ENCODE measurements at regions not wholly inside any gene's neighbourhood (a gene's known extent, or its start where the extent isn't known, plus 50 kb on each side); places are given as distances from the start of the nearest gene placed in this dataset.
"Not testable (repeated sequence)": the region's sequence is repeated elsewhere in the genome, so short reads cannot be mapped to it uniquely, and the experiment has no call there.

DNA sequence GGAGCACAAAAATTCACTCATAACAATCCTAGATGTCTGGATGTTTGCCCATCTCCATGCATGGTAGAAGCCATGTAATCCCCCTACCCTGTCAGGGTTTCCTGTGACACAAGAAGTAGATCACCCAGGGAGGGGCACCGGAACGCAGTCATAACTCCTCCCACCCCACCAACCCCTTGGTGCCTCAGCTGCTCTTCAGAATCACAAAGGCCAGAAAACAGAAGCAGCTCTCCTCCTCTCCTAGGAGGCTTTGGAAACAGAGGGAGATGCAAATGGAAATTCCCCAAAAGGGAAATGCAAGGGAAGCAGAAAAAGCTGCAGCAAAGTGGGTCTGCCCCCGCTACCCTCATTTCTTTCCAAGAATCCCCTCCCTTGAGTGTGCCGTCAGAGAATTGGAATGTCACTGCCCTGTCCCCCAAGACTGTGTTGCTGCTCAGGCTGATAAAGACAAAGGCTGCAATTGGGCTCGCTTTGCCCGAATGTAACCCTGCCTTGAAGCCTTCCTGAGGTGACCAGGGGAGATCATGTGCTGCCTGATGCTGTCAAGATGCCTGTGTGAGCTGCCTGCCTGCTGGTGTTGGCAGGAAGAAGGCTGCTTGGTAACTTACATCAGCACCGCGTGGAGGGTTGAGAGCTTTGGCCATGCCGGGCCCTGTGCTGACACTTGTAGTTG is 65.5 kb upstream of the ABCA1 start:
- peak overlapping the region; percentile 87 to 97 (median 94) for H3K27ac ChIP-seq
- DNase-seq: peak; percentile 72 to 87
- peaks cover 19 to 58% (median 38%) of the 10 kb centered on the region in 9 donors for H3K4me1 ChIP-seq
- H3K9me3 ChIP-seq: no peaks in the 10 kb centered on the region
- peak; percentile 78 to 90 (median 83) for ATAC-seq
- H3K4me3 ChIP-seq: peak overlapping the region in 1 of 10 donors; percentile 0
- WGBS, 2 donors: 5 to 7% methylated on average over 9 of the region's 9 CpGs
- intact Hi-C loops (cut with DNase I): loop anchor here in 5 of 10 donors (2.0 to 10.0 kb wide), 7 partner anchors 25 to 164 kb away; partner anchors contain the start of gene ABCA1 (in 1 of the 5)
- H3K27me3 ChIP-seq: no peaks in the 10 kb centered on the region
- no peaks in the 10 kb centered on the region for H3K36me3 ChIP-seq
- TF ChIP-seq, protein P1, sequence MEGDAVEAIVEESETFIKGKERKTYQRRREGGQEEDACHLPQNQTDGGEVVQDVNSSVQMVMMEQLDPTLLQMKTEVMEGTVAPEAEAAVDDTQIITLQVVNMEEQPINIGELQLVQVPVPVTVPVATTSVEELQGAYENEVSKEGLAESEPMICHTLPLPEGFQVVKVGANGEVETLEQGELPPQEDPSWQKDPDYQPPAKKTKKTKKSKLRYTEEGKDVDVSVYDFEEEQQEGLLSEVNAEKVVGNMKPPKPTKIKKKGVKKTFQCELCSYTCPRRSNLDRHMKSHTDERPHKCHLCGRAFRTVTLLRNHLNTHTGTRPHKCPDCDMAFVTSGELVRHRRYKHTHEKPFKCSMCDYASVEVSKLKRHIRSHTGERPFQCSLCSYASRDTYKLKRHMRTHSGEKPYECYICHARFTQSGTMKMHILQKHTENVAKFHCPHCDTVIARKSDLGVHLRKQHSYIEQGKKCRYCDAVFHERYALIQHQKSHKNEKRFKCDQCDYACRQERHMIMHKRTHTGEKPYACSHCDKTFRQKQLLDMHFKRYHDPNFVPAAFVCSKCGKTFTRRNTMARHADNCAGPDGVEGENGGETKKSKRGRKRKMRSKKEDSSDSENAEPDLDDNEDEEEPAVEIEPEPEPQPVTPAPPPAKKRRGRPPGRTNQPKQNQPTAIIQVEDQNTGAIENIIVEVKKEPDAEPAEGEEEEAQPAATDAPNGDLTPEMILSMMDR (IDR thresholded peaks at IDR 0.05): no peak

DNA sequence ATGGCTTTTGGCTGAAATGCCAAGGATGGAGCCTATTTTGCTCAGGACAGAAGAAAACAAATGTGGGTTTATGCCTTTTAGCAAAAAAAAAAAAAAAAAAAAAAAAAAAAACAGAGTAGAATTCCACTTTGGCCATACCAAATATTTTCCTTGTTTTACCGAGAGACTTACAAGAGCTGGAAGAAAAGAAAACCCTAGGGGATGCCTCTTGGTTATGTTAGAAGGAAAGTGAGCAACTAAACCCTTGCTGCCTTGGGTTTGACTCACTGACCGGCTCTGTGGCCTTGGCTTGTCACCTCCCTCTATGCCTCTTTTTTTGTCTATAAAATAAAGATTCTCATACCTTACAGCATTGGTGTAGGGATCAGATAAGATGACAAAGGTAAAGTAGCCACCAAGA is 69.6 kb upstream of the ABCA1 start:
- H3K27ac ChIP-seq: no peak overlapping the region
- H3K4me3 ChIP-seq: no peak overlapping the region
- 70 to 74% methylated on average over 2 of the region's 2 CpGs for WGBS, 2 donors
- DNase-seq (no peak), ATAC-seq (no peak)
- no peaks in the 10 kb centered on the region for H3K9me3 ChIP-seq
- TF ChIP-seq, protein P1 (IDR thresholded peaks at IDR 0.05): no peak
- H3K4me1 ChIP-seq: peaks cover 7 to 25% (median 19%) of the 10 kb centered on the region in 9 donors
- intact Hi-C loops (cut with DNase I): loop anchor here in 3 of 10 donors (10.0 kb wide), 3 partner anchors 47 to 157 kb away; no protein-coding TSS in a partner anchor
- no peaks in the 10 kb centered on the region for H3K27me3 ChIP-seq
- H3K36me3 ChIP-seq: no peaks in the 10 kb centered on the region

DNA sequence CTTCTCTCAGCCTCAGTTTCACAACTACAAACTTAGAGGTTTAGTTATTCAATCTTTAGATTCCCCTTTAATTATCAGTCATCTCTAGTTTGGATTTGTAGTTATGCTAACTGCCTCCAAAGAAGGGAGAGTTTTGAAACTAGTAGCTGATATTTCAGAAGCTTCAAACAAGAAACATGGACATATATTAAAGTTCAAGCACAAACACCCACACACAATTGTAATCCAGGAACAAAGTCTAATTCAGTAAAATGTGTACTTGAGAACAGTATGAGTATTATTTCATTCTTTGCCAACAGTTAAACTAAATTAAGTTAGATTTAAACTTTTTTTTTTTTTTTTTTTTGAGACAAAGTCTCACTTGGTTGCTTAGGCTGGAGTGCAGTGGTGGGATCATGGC is 71.2 kb upstream of the ABCA1 start:
- H3K36me3 ChIP-seq: no peaks in the 10 kb centered on the region
- intact Hi-C loops (cut with DNase I): loop anchor here in 3 of 10 donors (10.0 kb wide), 3 partner anchors 46 to 156 kb away; no protein-coding TSS in a partner anchor
- no peak overlapping the region for H3K4me3 ChIP-seq
- no peak overlapping the region for H3K27ac ChIP-seq
- TF ChIP-seq, protein P1 (IDR thresholded peaks at IDR 0.05): no peak
- no peak for DNase-seq
- H3K4me1 ChIP-seq: peaks cover 0 to 9% (median 3%) of the 10 kb centered on the region in 9 donors
- no peaks in the 10 kb centered on the region for H3K27me3 ChIP-seq
- no peak for ATAC-seq
- H3K9me3 ChIP-seq: no peaks in the 10 kb centered on the region

DNA sequence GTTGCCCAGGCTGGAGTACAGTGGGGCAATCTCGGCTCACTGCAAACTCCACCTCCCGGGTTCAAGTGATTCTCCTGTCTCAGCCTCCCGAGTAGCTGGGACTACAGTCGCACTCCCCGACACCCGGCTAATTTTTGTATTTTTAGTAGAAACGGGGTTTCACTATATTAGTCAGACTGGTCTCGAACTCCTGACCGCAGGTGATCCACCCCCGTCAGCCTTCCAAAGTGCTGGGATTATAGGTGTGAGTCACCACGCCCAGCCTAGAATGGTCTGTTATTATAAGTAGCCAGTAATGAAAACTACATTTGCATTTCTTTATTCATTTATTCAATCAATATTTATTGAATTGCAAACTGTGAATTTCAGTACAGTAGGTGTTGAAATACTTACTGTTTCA is 72.6 kb upstream of the ABCA1 start:
- H3K27ac ChIP-seq, H3K27me3 ChIP-seq, H3K4me3 ChIP-seq, H3K9me3 ChIP-seq, ATAC-seq, H3K36me3 ChIP-seq, DNase-seq: not testable (repeated sequence)
- peaks cover 0 to 11% (median 0%) of the 10 kb centered on the region in 9 donors for H3K4me1 ChIP-seq
- intact Hi-C loops (cut with DNase I): loop anchor here in 1 of 10 donors (10.0 kb wide), 1 partner anchor 54 kb away; no protein-coding TSS in a partner anchor
- WGBS, 2 donors: 98 to 99% methylated on average over 11 of the region's 11 CpGs
